ENCODE measurements at regions not wholly inside any gene's neighbourhood (a gene's known extent, or its start where the extent isn't known, plus 50 kb on each side); places are given as distances from the start of the nearest gene placed in this dataset.

- no peaks in the 10 kb centered on the region for H3K79me1 ChIP-seq (ENCODE audit: low read length)
- H3K18ac ChIP-seq (ENCODE audit: low read length), result no peak overlapping the region
- no peak overlapping the region for H3K27ac ChIP-seq (ENCODE audit: low read depth, low read length)
- no peak overlapping the region for H3K14ac ChIP-seq (ENCODE audit: low read length)
- no peak overlapping the region for H3K9ac ChIP-seq (ENCODE audit: low read length)
- DNase-seq, result no peak
- no CpG with 5 or more reads among the region's 6 CpGs for WGBS (ENCODE audit: extremely low coverage, insufficient coverage, insufficient read length)
- H3K4me1 ChIP-seq (ENCODE audit: control insufficient read depth in 1 of 2, insufficient read depth in 2 of 2, low read length in 2 of 2), result no peaks in the 10 kb centered on the region
- no peak overlapping the region for H4K8ac ChIP-seq (ENCODE audit: low read depth, low read length)
- no peak overlapping the region for H4K91ac ChIP-seq (ENCODE audit: low read depth, low read length)
- no peak overlapping the region for H2BK120ac ChIP-seq (ENCODE audit: insufficient read depth, low read length, poor library complexity)
- no peak overlapping the region for H2BK5ac ChIP-seq (ENCODE audit: low read depth, low read length, poor library complexity)
- no peaks in the 10 kb centered on the region for H3K27me3 ChIP-seq (ENCODE audit: insufficient read depth, low read length)
- H3K79me2 ChIP-seq (ENCODE audit: control insufficient read depth, insufficient read depth, low read length, poor library complexity), result no peaks in the 10 kb centered on the region
- H3K36me3 ChIP-seq (ENCODE audit: control insufficient read depth in 1 of 2, insufficient read depth in 2 of 2, low read length in 2 of 2), result no peaks in the 10 kb centered on the region
- H2BK12ac ChIP-seq (ENCODE audit: low read length), result no peak overlapping the region
- peaks cover 5% of the 10 kb centered on the region for H3K9me3 ChIP-seq (ENCODE audit: insufficient read depth, low read depth, low read length)
- no peak overlapping the region for H3K4ac ChIP-seq (ENCODE audit: low read depth, low read length)
- H2AK5ac ChIP-seq (ENCODE audit: low read length), result no peak overlapping the region
- H3K23ac ChIP-seq (ENCODE audit: low read length), result no peak overlapping the region
- H3K4me3 ChIP-seq (ENCODE audit: low read depth, low read length), result no peak overlapping the region
- no peak overlapping the region for H2AFZ ChIP-seq (ENCODE audit: insufficient read depth, low read length, poor library complexity)
- H4K12ac ChIP-seq (ENCODE audit: low read depth, low read length), result no peak overlapping the region
- H3K4me2 ChIP-seq (ENCODE audit: low read length), result no peak overlapping the region
Measured at GRCh38 chr20:60962367-60963045, 289.6 kb upstream of the CDH4 start.

DNA sequence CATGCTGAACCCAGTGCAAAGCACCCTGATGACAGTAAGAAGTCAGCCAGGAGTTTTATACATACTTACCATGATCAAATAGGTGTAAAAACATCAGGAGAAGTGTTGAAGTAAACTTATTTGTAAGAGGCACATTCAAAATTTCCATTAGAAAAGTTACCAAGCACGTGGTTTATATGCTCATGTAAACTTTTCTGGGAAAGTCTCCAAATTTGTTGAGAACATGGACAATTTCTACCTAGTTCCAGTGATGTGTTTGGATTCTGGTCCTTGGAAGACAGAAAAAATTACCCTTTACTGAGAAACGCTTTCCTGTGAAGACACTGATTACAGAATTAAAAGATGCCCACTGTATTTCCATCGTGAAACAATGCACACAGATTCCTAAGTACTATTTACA lies 288.9 kb upstream of the CDH4 start:
- WGBS (ENCODE audit: extremely low coverage, insufficient coverage, insufficient read length), result no CpG with 5 or more reads among the region's 3 CpGs
- H2BK5ac ChIP-seq (ENCODE audit: low read depth, low read length, poor library complexity), result no peak overlapping the region
- no peak overlapping the region for H4K12ac ChIP-seq (ENCODE audit: low read depth, low read length)

GRCh38 chr20:60964911-60965310 lies 287.1 kb upstream of the CDH4 start:
- H3K79me1 ChIP-seq (ENCODE audit: low read length), result no peaks in the 10 kb centered on the region
- H3K4me3 ChIP-seq (ENCODE audit: low read depth, low read length), result no peak overlapping the region
- no peak overlapping the region for H2BK5ac ChIP-seq (ENCODE audit: low read depth, low read length, poor library complexity)
- H3K4me2 ChIP-seq (ENCODE audit: low read length), result no peak overlapping the region
- H2AFZ ChIP-seq (ENCODE audit: insufficient read depth, low read length, poor library complexity), result no peak overlapping the region
- no peak overlapping the region for H3K14ac ChIP-seq (ENCODE audit: low read length)
- no peaks in the 10 kb centered on the region for H3K36me3 ChIP-seq (ENCODE audit: control insufficient read depth in 1 of 2, insufficient read depth in 2 of 2, low read length in 2 of 2)
- H2AK5ac ChIP-seq (ENCODE audit: low read length), result no peak overlapping the region
- H3K4me1 ChIP-seq (ENCODE audit: control insufficient read depth in 1 of 2, insufficient read depth in 2 of 2, low read length in 2 of 2), result no peaks in the 10 kb centered on the region
- DNase-seq, result no peak
- no peaks in the 10 kb centered on the region for H3K9me3 ChIP-seq (ENCODE audit: insufficient read depth, low read depth, low read length)
- no peak overlapping the region for H3K27ac ChIP-seq (ENCODE audit: low read depth, low read length)
- H3K18ac ChIP-seq (ENCODE audit: low read length), result no peak overlapping the region
- H4K8ac ChIP-seq (ENCODE audit: low read depth, low read length), result no peak overlapping the region
- H4K12ac ChIP-seq (ENCODE audit: low read depth, low read length), result no peak overlapping the region
- H2BK120ac ChIP-seq (ENCODE audit: insufficient read depth, low read length, poor library complexity), result no peak overlapping the region
- WGBS (ENCODE audit: extremely low coverage, insufficient coverage, insufficient read length), result no CpG with 5 or more reads among the region's 4 CpGs
- no peaks in the 10 kb centered on the region for H3K27me3 ChIP-seq (ENCODE audit: insufficient read depth, low read length)
- H4K91ac ChIP-seq (ENCODE audit: low read depth, low read length), result no peak overlapping the region
- no peak overlapping the region for H3K4ac ChIP-seq (ENCODE audit: low read depth, low read length)
- H3K9ac ChIP-seq (ENCODE audit: low read length), result no peak overlapping the region
- no peaks in the 10 kb centered on the region for H3K79me2 ChIP-seq (ENCODE audit: control insufficient read depth, insufficient read depth, low read length, poor library complexity)
- H3K23ac ChIP-seq (ENCODE audit: low read length), result no peak overlapping the region
- H2BK12ac ChIP-seq (ENCODE audit: low read length), result no peak overlapping the region

More for the DNA sequence above, 288.9 kb upstream of the CDH4 start:
- H3K18ac ChIP-seq (ENCODE audit: low read length), result no peak overlapping the region
- H3K79me2 ChIP-seq (ENCODE audit: control insufficient read depth, insufficient read depth, low read length, poor library complexity), result no peaks in the 10 kb centered on the region
- H3K79me1 ChIP-seq (ENCODE audit: low read length), result no peaks in the 10 kb centered on the region
- peaks cover 5% of the 10 kb centered on the region for H3K9me3 ChIP-seq (ENCODE audit: insufficient read depth, low read depth, low read length)
- no peak overlapping the region for H3K23ac ChIP-seq (ENCODE audit: low read length)
- no peak overlapping the region for H2AK5ac ChIP-seq (ENCODE audit: low read length)
- no peak overlapping the region for H3K27ac ChIP-seq (ENCODE audit: low read depth, low read length)
- no peak overlapping the region for H3K4me3 ChIP-seq (ENCODE audit: low read depth, low read length)
- no peaks in the 10 kb centered on the region for H3K27me3 ChIP-seq (ENCODE audit: insufficient read depth, low read length)
- H2AFZ ChIP-seq (ENCODE audit: insufficient read depth, low read length, poor library complexity), result no peak overlapping the region
- no peak overlapping the region for H2BK12ac ChIP-seq (ENCODE audit: low read length)
- no peaks in the 10 kb centered on the region for H3K4me1 ChIP-seq (ENCODE audit: control insufficient read depth in 1 of 2, insufficient read depth in 2 of 2, low read length in 2 of 2)
- H3K4ac ChIP-seq (ENCODE audit: low read depth, low read length), result no peak overlapping the region
- H3K4me2 ChIP-seq (ENCODE audit: low read length), result no peak overlapping the region
- DNase-seq, result no peak
- no peak overlapping the region for H2BK120ac ChIP-seq (ENCODE audit: insufficient read depth, low read length, poor library complexity)
- H3K36me3 ChIP-seq (ENCODE audit: control insufficient read depth in 1 of 2, insufficient read depth in 2 of 2, low read length in 2 of 2), result no peaks in the 10 kb centered on the region
- no peak overlapping the region for H3K9ac ChIP-seq (ENCODE audit: low read length)
- H4K8ac ChIP-seq (ENCODE audit: low read depth, low read length), result no peak overlapping the region
- H3K14ac ChIP-seq (ENCODE audit: low read length), result no peak overlapping the region
- no peak overlapping the region for H4K91ac ChIP-seq (ENCODE audit: low read depth, low read length)

DNA sequence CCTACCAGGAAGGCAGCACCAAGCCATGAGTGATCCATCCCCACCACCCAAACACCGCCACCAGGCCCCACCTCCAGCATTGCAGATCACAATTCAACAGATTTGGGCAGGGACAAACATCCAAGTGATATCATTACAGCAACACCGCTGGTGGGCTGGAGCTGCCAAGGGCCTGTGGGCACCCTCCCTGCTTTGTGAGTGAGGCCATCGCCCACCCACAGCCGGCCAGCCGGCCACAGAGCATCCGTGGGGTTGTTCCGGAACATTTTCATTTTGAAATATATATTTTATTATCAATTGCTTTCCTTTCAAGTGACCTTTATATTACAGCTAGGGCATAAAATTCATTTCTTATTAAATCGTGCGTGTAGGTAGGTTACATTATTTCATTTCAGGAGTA lies 286.0 kb upstream of the CDH4 start:
- no peak overlapping the region for H2BK5ac ChIP-seq (ENCODE audit: low read depth, low read length, poor library complexity)
- no peak overlapping the region for H3K23ac ChIP-seq (ENCODE audit: low read length)
- H3K18ac ChIP-seq (ENCODE audit: low read length), result no peak overlapping the region
- H3K79me1 ChIP-seq (ENCODE audit: low read length), result no peaks in the 10 kb centered on the region
- WGBS (ENCODE audit: extremely low coverage, insufficient coverage, insufficient read length), result no CpG with 5 or more reads among the region's 9 CpGs
- H4K91ac ChIP-seq (ENCODE audit: low read depth, low read length), result no peak overlapping the region
- H3K4me1 ChIP-seq (ENCODE audit: control insufficient read depth in 1 of 2, insufficient read depth in 2 of 2, low read length in 2 of 2), result no peaks in the 10 kb centered on the region
- no peak overlapping the region for H4K12ac ChIP-seq (ENCODE audit: low read depth, low read length)
- no peak overlapping the region for H3K9ac ChIP-seq (ENCODE audit: low read length)
- no peak overlapping the region for H3K4ac ChIP-seq (ENCODE audit: low read depth, low read length)
- H2AFZ ChIP-seq (ENCODE audit: insufficient read depth, low read length, poor library complexity), result no peak overlapping the region
- no peak overlapping the region for H2AK5ac ChIP-seq (ENCODE audit: low read length)
- no peak overlapping the region for H3K27ac ChIP-seq (ENCODE audit: low read depth, low read length)
- H3K79me2 ChIP-seq (ENCODE audit: control insufficient read depth, insufficient read depth, low read length, poor library complexity), result no peaks in the 10 kb centered on the region
- no peak for DNase-seq
- no peak overlapping the region for H3K14ac ChIP-seq (ENCODE audit: low read length)
- no peak overlapping the region for H2BK120ac ChIP-seq (ENCODE audit: insufficient read depth, low read length, poor library complexity)
- no peak overlapping the region for H4K8ac ChIP-seq (ENCODE audit: low read depth, low read length)
- no peak overlapping the region for H3K4me3 ChIP-seq (ENCODE audit: low read depth, low read length)
- H3K9me3 ChIP-seq (ENCODE audit: insufficient read depth, low read depth, low read length), result no peaks in the 10 kb centered on the region
- no peak overlapping the region for H3K4me2 ChIP-seq (ENCODE audit: low read length)
- no peak overlapping the region for H2BK12ac ChIP-seq (ENCODE audit: low read length)
- H3K27me3 ChIP-seq (ENCODE audit: insufficient read depth, low read length), result no peaks in the 10 kb centered on the region
- H3K36me3 ChIP-seq (ENCODE audit: control insufficient read depth in 1 of 2, insufficient read depth in 2 of 2, low read length in 2 of 2), result no peaks in the 10 kb centered on the region
